HEK293 (cell line): ENCODE measurements at regions not wholly inside any gene's neighbourhood (a gene's known extent, or its start where the extent isn't known, plus 50 kb on each side); places are given as distances from the start of the nearest gene placed in this dataset.
A peak's percentile ranks its signal among the peaks of the same experiment; 100 is the strongest.

Source experiments
- BCL11A ChIP-seq: fragments of 450-650 bp; formaldehyde crosslinking; IDR thresholded peaks from 2 replicates; pipeline ENCODE4 v1.5.1; 2016; ENCODE audit warnings: low read depth, missing biosample characterization, missing genetic modification characterization
- GFI1B ChIP-seq: fragments of 450-650 bp; formaldehyde crosslinking; IDR thresholded peaks from 2 replicates; pipeline ENCODE4 v1.5.1; 2016; ENCODE audit warnings: missing biosample characterization, missing genetic modification characterization
- HOXA7 ChIP-seq: sonication (generic); formaldehyde crosslinking; IDR thresholded peaks from 2 replicates; pipeline ENCODE4 v1.8.1; 2022; ENCODE audit warnings: missing genetic modification reagents, borderline replicate concordance
- INSM2 ChIP-seq: fragments of 450-650 bp; formaldehyde crosslinking; IDR thresholded peaks from 2 replicates; pipeline ENCODE4 v1.5.1; 2016; ENCODE audit warnings: missing biosample characterization, missing genetic modification characterization
- KLF10 ChIP-seq: fragments of 450-650 bp; IDR thresholded peaks from 2 replicates; pipeline ENCODE4 v1.5.1; 2018; ENCODE audit warnings: missing biosample characterization, mild to moderate bottlenecking, missing genetic modification characterization
- RBAK ChIP-seq: fragments of 450-650 bp; formaldehyde crosslinking; IDR thresholded peaks from 2 replicates; pipeline ENCODE4 v1.5.1; 2016; ENCODE audit warnings: missing biosample characterization, missing genetic modification characterization
- SP3 ChIP-seq: fragments of 450-650 bp; formaldehyde crosslinking; IDR thresholded peaks from 2 replicates; pipeline ENCODE4 v1.5.1; 2016; ENCODE audit warnings: missing biosample characterization, missing genetic modification characterization
- YY2 ChIP-seq: fragments of 450-650 bp; formaldehyde crosslinking; IDR thresholded peaks from 2 replicates; pipeline ENCODE4 v1.5.1; 2016; ENCODE audit warnings: missing biosample characterization, missing genetic modification characterization
- ZBTB44 ChIP-seq: fragments of 450-650 bp; IDR thresholded peaks from 2 replicates; pipeline ENCODE4 v1.5.1; 2018; ENCODE audit warnings: missing biosample characterization, mild to moderate bottlenecking, missing genetic modification characterization
- ZEB2 ChIP-seq: fragments of 450-650 bp; formaldehyde crosslinking; IDR thresholded peaks from 2 replicates; pipeline ENCODE4 v1.5.1; 2016; ENCODE audit warnings: missing biosample characterization, missing genetic modification characterization
- ZNF112 ChIP-seq: fragments of 450-650 bp; formaldehyde crosslinking; IDR thresholded peaks from 2 replicates; pipeline ENCODE4 v1.5.0; 2017; ENCODE audit warnings: missing biosample characterization, missing genetic modification characterization
- ZNF133 ChIP-seq: fragments of 450-650 bp; formaldehyde crosslinking; IDR thresholded peaks from 2 replicates; pipeline ENCODE4 v1.5.1; 2016; ENCODE audit warnings: missing biosample characterization, missing genetic modification characterization
- ZNF138 ChIP-seq: fragments of 450-650 bp; formaldehyde crosslinking; IDR thresholded peaks from 2 replicates; pipeline ENCODE4 v1.5.1; 2016; ENCODE audit warnings: missing biosample characterization, missing genetic modification characterization, borderline replicate concordance
- ZNF146 ChIP-seq: fragments of 450-650 bp; formaldehyde crosslinking; IDR thresholded peaks from 2 replicates; pipeline ENCODE4 v1.5.1; 2016; ENCODE audit warnings: missing biosample characterization, missing genetic modification characterization
- ZNF16 ChIP-seq: fragments of 450-650 bp; formaldehyde crosslinking; IDR thresholded peaks from 2 replicates; pipeline ENCODE4 v1.5.1; 2016; ENCODE audit warnings: low read depth, missing biosample characterization, missing genetic modification characterization
- ZNF202 ChIP-seq: fragments of 450-650 bp; formaldehyde crosslinking; IDR thresholded peaks from 2 replicates; pipeline ENCODE4 v1.5.1; 2016; ENCODE audit warnings: missing biosample characterization, missing genetic modification characterization, borderline replicate concordance
- ZNF280D ChIP-seq: fragments of 450-650 bp; formaldehyde crosslinking; IDR thresholded peaks from 2 replicates; pipeline ENCODE4 v1.5.1; 2016; ENCODE audit warnings: missing biosample characterization, missing genetic modification characterization
- ZNF324 ChIP-seq: fragments of 450-650 bp; formaldehyde crosslinking; IDR thresholded peaks from 2 replicates; pipeline ENCODE4 v1.5.1; 2016; ENCODE audit warnings: missing biosample characterization, missing genetic modification characterization
- ZNF341 ChIP-seq: fragments of 450-650 bp; formaldehyde crosslinking; IDR thresholded peaks from 2 replicates; pipeline ENCODE4; 2016; ENCODE audit warnings: low read depth, missing biosample characterization, missing genetic modification characterization
- ZNF366 ChIP-seq: fragments of 450-650 bp; formaldehyde crosslinking; conservative IDR thresholded peaks from 2 replicates; pipeline ENCODE4 v1.5.1; 2016; ENCODE audit warnings: missing biosample characterization, missing genetic modification characterization
- ZNF426 ChIP-seq: fragments of 450-650 bp; formaldehyde crosslinking; IDR thresholded peaks from 2 replicates; pipeline ENCODE4 v1.5.1; 2017; ENCODE audit warnings: missing biosample characterization, missing genetic modification characterization, mild to moderate bottlenecking, inconsistent platforms, moderate library complexity
- ZNF549 ChIP-seq: fragments of 450-650 bp; IDR thresholded peaks from 2 replicates; pipeline ENCODE4 v1.5.1; 2018; ENCODE audit warnings: missing biosample characterization, missing genetic modification characterization, mild to moderate bottlenecking, inconsistent platforms, moderate library complexity
- ZNF560 ChIP-seq: fragments of 450-650 bp; formaldehyde crosslinking; IDR thresholded peaks from 2 replicates; pipeline ENCODE4 v1.5.1; 2017; ENCODE audit warnings: missing biosample characterization, missing genetic modification characterization, borderline replicate concordance
- ZNF585B ChIP-seq: fragments of 450-650 bp; formaldehyde crosslinking; IDR thresholded peaks from 2 replicates; pipeline ENCODE4 v1.5.1; 2016; ENCODE audit warnings: missing biosample characterization, missing genetic modification characterization
- ZNF610 ChIP-seq: fragments of 450-650 bp; formaldehyde crosslinking; IDR thresholded peaks from 2 replicates; pipeline ENCODE4 v1.5.1; 2016; ENCODE audit warnings: missing biosample characterization, missing genetic modification characterization, borderline replicate concordance
- ZNF624 ChIP-seq: fragments of 450-650 bp; formaldehyde crosslinking; IDR thresholded peaks from 2 replicates; pipeline ENCODE4 v1.5.1; 2017; ENCODE audit warnings: missing biosample characterization, missing genetic modification characterization
- ZNF670 ChIP-seq: fragments of 450-650 bp; formaldehyde crosslinking; IDR thresholded peaks from 2 replicates; pipeline ENCODE4 v1.5.1; 2016; ENCODE audit warnings: missing biosample characterization, missing genetic modification characterization, low read depth
- ZNF843 ChIP-seq: fragments of 450-650 bp; formaldehyde crosslinking; IDR thresholded peaks from 2 replicates; pipeline ENCODE4 v1.5.1; 2016; ENCODE audit warnings: missing biosample characterization, missing genetic modification characterization
- ZSCAN18 ChIP-seq: fragments of 450-650 bp; formaldehyde crosslinking; IDR thresholded peaks from 2 replicates; pipeline ENCODE4 v1.5.1; 2016; ENCODE audit warnings: missing biosample characterization, missing genetic modification characterization
- TF ChIP-seq, protein P1 (sequence below): fragments of 450-650 bp; formaldehyde crosslinking; IDR thresholded peaks from 2 replicates; pipeline ENCODE4 v1.5.1; 2017; ENCODE audit warnings: missing biosample characterization, missing genetic modification characterization
- TF ChIP-seq, protein P2 (sequence below): fragments of 450-650 bp; IDR thresholded peaks from 2 replicates; pipeline ENCODE4 v1.5.1; 2018; ENCODE audit warnings: missing biosample characterization, missing genetic modification characterization

DNA sequence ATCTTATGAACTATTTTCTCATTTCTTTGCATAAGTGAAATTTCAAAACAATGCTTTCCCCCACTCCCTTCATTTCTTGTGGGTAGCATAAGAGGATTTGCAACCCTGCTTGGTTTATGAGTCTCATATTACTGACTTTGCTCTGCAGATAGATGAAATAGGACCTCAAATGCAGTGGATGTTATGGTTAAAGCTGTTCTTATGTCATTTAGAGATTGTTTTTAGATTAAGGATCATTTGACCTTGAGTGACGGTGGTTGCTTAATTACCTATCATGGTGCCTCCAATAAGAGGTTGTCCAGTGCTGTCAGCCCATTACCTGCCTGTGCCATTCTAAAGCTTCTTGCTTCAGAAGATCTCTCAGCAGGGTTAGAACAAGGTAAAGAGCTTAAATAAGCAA lies 351.4 kb upstream of the ATP2B1 start (continued):
- 0 out of 2 replicates have a peak, but pooled peaks have one; percentile 5 for TF ChIP-seq ZNF549
- TF ChIP-seq ZEB2: no peak
- TF ChIP-seq ZNF133 (tag by site-specific recombination): no peak
- TF ChIP-seq ZNF202: no peak
- peak; percentile 25; the same call in 1 of the 2 replicates for TF ChIP-seq BCL11A (tag by site-specific recombination)
- TF ChIP-seq ZNF112 (tag by site-specific recombination): no peak
- no peak for TF ChIP-seq ZNF324 (tag by site-specific recombination)
- TF ChIP-seq ZNF624 (tag by site-specific recombination): no peak
- TF ChIP-seq INSM2: no peak
- TF ChIP-seq, protein P1, sequence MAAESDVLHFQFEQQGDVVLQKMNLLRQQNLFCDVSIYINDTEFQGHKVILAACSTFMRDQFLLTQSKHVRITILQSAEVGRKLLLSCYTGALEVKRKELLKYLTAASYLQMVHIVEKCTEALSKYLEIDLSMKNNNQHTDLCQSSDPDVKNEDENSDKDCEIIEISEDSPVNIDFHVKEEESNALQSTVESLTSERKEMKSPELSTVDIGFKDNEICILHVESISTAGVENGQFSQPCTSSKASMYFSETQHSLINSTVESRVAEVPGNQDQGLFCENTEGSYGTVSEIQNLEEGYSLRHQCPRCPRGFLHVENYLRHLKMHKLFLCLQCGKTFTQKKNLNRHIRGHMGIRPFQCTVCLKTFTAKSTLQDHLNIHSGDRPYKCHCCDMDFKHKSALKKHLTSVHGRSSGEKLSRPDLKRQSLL (tag by site-specific recombination): no peak
- TF ChIP-seq RBAK (tag by site-specific recombination): no peak
- TF ChIP-seq KLF10: no peak
- TF ChIP-seq ZNF426 (tag by site-specific recombination): no peak
- no peak for TF ChIP-seq GFI1B
- no peak for TF ChIP-seq SP3 (tag by site-specific recombination)
- TF ChIP-seq ZNF146 (tag by site-specific recombination): no peak
- no peak for TF ChIP-seq ZNF560 (tag by site-specific recombination)
- TF ChIP-seq ZNF138: no peak
- no peak for TF ChIP-seq ZNF280D (tag by site-specific recombination)
- TF ChIP-seq ZNF585B (tag by site-specific recombination): no peak
- no peak for TF ChIP-seq ZNF670 (tag by site-specific recombination)
- TF ChIP-seq ZNF610 (tag by site-specific recombination): no peak
- TF ChIP-seq YY2 (tag by site-specific recombination): no peak
- no peak for TF ChIP-seq ZNF341 (tag by site-specific recombination)
- peak; percentile 64 for TF ChIP-seq ZNF843 (tag by site-specific recombination)
- TF ChIP-seq ZBTB44 (tag by site-specific recombination): peak; percentile 77
- TF ChIP-seq ZNF16 (tag by site-specific recombination): no peak
- TF ChIP-seq HOXA7 (CRISPR knock-in tag): no peak
- TF ChIP-seq, protein P2, sequence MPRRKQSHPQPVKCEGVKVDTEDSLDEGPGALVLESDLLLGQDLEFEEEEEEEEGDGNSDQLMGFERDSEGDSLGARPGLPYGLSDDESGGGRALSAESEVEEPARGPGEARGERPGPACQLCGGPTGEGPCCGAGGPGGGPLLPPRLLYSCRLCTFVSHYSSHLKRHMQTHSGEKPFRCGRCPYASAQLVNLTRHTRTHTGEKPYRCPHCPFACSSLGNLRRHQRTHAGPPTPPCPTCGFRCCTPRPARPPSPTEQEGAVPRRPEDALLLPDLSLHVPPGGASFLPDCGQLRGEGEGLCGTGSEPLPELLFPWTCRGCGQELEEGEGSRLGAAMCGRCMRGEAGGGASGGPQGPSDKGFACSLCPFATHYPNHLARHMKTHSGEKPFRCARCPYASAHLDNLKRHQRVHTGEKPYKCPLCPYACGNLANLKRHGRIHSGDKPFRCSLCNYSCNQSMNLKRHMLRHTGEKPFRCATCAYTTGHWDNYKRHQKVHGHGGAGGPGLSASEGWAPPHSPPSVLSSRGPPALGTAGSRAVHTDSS: no peak
- 0 out of 2 replicates have a peak, but pooled peaks have one; percentile 30 for TF ChIP-seq ZNF366 (tag by site-specific recombination)
- no peak for TF ChIP-seq ZSCAN18 (tag by site-specific recombination)
